ENCODE measurements at regions not wholly inside any gene's neighbourhood (a gene's known extent, or its start where the extent isn't known, plus 50 kb on each side); places are given as distances from the start of the nearest gene placed in this dataset.

DNA sequence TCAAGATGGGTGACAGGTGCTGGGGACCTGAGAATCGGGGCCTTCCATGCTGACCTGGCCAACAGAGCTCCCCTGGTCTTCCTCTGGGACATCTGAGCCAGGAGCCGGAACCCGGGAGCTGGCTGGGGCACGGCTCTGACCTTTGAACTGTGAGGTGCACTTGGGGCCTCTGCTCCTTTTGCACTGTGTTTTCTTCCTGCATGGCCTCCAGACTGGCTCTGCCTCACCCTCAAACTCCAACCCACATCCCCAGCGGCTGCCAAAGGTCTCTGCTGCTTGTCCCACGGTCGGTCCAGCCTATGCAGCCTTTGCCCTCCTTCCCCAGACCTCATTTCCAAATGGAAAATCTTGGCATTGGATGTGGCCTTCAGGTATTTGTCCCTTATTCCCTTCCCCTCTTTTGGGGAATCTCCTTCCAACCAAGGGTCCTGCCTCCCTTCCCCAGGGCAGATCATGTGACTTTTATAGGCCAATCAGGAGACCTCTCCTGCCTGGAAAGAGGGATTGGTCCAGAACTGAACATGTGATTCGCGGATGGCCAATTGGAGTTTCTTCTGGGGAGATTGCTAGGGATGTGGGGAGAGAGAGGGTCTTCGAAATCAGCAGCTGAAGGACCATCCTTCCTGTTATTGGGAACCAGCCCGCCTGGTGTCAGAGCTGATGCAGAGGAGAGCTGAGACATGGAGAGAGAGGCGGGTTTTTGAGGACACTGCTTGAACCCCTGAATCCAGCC, 117.9 kb downstream of the CYLD start:
- Mint-ChIP-seq H3K27ac (no peak overlapping the region), H3K27me3 (ENCODE audit: low read depth in 2 of 2) (peaks cover 9 to 30% of the 10 kb centered on the region in 2 donors), H3K9me3 (no peaks in the 10 kb centered on the region), H3K4me1 (no peaks in the 10 kb centered on the region), H3K36me3 (no peaks in the 10 kb centered on the region), H3K4me3 (no peak overlapping the region)
- Histone ChIP-seq H3K4me1 (ENCODE audit: control insufficient read depth, insufficient read depth, low read length) (no peaks in the 10 kb centered on the region), H3K36me3 (ENCODE audit: control insufficient read depth, insufficient read depth, low read length) (no peaks in the 10 kb centered on the region), H3K27me3 (ENCODE audit: control insufficient read depth, insufficient read depth, low read length) (no peaks in the 10 kb centered on the region), H3K4me3 (ENCODE audit: low read length) (no peak overlapping the region), H3K27ac (ENCODE audit: low read length) (no peak overlapping the region), H3K9me3 (ENCODE audit: control insufficient read depth, insufficient read depth, low read length) (no peaks in the 10 kb centered on the region)
- TF ChIP-seq, protein P1, sequence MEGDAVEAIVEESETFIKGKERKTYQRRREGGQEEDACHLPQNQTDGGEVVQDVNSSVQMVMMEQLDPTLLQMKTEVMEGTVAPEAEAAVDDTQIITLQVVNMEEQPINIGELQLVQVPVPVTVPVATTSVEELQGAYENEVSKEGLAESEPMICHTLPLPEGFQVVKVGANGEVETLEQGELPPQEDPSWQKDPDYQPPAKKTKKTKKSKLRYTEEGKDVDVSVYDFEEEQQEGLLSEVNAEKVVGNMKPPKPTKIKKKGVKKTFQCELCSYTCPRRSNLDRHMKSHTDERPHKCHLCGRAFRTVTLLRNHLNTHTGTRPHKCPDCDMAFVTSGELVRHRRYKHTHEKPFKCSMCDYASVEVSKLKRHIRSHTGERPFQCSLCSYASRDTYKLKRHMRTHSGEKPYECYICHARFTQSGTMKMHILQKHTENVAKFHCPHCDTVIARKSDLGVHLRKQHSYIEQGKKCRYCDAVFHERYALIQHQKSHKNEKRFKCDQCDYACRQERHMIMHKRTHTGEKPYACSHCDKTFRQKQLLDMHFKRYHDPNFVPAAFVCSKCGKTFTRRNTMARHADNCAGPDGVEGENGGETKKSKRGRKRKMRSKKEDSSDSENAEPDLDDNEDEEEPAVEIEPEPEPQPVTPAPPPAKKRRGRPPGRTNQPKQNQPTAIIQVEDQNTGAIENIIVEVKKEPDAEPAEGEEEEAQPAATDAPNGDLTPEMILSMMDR (IDR thresholded peaks at IDR 0.05): no peak
- intact Hi-C loops (cut with micrococcal nuclease): no loop called here
- ATAC-seq (no peak), DNase-seq (no peak)
- WGBS (ENCODE audit: insufficient coverage): 88% methylated on average over 12 of the region's 12 CpGs

DNA sequence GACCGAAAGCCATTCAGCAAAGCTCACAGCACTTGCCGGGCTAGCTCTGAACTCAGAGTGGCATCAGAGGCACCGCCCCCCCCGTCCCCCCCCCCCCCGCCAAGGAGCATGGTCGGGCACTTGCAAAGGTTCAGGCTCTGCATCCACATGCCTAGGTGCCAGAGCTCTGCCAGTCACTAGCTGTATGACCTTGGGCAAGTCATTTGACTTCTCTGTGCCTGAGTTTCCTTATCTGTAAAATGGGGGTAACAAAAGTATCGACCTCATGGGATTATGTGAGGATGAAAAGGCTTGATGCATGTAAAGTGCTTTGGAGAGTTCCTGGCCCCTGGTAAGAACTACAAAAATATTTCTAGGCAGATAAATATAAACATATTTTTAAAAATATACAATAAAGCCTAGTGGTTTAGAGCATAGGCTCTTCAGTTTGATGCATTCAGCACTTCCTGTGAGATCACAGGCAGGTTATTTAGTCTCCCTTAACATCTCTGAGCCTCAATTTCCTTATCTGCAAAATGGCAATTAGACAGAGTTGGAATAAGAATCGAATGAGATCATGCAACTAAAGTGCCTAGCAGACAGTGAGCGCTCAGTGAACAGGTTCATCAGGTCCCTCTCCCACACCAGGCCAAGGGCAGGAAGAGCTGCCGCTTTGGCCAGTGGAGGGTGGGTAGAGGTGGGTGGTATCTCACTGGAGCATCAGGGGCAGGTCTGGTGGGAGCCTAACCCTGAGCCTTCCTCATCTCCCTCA, 117.2 kb downstream of the CYLD start:
- Mint-ChIP-seq H3K27ac (no peak overlapping the region), H3K4me3 (no peak overlapping the region), H3K36me3 (no peaks in the 10 kb centered on the region), H3K4me1 (no peaks in the 10 kb centered on the region), H3K9me3 (no peaks in the 10 kb centered on the region), H3K27me3 (ENCODE audit: low read depth in 2 of 2) (peaks cover 14 to 36% of the 10 kb centered on the region in 2 donors)
- Histone ChIP-seq H3K27me3 (ENCODE audit: control insufficient read depth, insufficient read depth, low read length) (no peaks in the 10 kb centered on the region), H3K4me3 (ENCODE audit: low read length) (no peak overlapping the region), H3K27ac (ENCODE audit: low read length) (no peak overlapping the region), H3K9me3 (ENCODE audit: control insufficient read depth, insufficient read depth, low read length) (no peaks in the 10 kb centered on the region), H3K36me3 (ENCODE audit: control insufficient read depth, insufficient read depth, low read length) (no peaks in the 10 kb centered on the region), H3K4me1 (ENCODE audit: control insufficient read depth, insufficient read depth, low read length) (no peaks in the 10 kb centered on the region)
- ATAC-seq: no peak
- TF ChIP-seq, protein P1 (IDR thresholded peaks at IDR 0.05): no peak
- no peak for DNase-seq
- WGBS (ENCODE audit: insufficient coverage): 91% methylated on average over 6 of the region's 10 CpGs
- intact Hi-C loops (cut with micrococcal nuclease): no loop called here

DNA sequence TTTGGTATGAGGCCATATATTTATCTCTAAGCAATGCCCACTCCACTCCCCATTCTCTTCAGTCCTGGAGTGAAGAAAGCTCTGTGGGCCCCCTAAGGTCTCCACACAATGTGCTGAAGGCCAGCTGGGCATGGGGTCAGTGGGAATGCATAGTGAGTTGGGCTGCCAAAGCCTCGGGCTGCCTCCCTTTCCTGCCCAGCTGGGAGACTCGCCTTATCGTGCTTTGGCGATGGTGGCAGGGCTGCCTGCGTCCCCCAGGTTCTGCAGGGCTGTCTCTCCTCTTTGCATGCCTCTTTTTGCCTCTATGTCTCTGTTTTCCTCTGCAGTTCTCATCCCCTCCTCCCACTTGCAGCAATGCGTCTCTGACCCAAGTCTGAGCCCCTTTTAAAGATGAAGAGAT, 116.5 kb downstream of the CYLD start:
- Histone ChIP-seq H3K4me3 (ENCODE audit: low read length) (no peak overlapping the region), H3K27ac (ENCODE audit: low read length) (no peak overlapping the region), H3K27me3 (ENCODE audit: control insufficient read depth, insufficient read depth, low read length) (no peaks in the 10 kb centered on the region), H3K9me3 (ENCODE audit: control insufficient read depth, insufficient read depth, low read length) (no peaks in the 10 kb centered on the region), H3K36me3 (ENCODE audit: control insufficient read depth, insufficient read depth, low read length) (no peaks in the 10 kb centered on the region), H3K4me1 (ENCODE audit: control insufficient read depth, insufficient read depth, low read length) (no peaks in the 10 kb centered on the region)
- intact Hi-C loops (cut with micrococcal nuclease): no loop called here
- Mint-ChIP-seq H3K27ac (no peak overlapping the region), H3K4me1 (no peaks in the 10 kb centered on the region), H3K36me3 (no peaks in the 10 kb centered on the region), H3K27me3 (ENCODE audit: low read depth in 2 of 2) (peaks cover 13 to 43% of the 10 kb centered on the region in 2 donors), H3K4me3 (no peak overlapping the region), H3K9me3 (no peaks in the 10 kb centered on the region)
- TF ChIP-seq, protein P1 (IDR thresholded peaks at IDR 0.05): no peak
- DNase-seq (no peak), ATAC-seq (no peak)
- WGBS (ENCODE audit: insufficient coverage): 89% methylated on average over 6 of the region's 6 CpGs
